ENCODE measurements at regions not wholly inside any gene's neighbourhood (a gene's known extent, or its start where the extent isn't known, plus 50 kb on each side); places are given as distances from the start of the nearest gene placed in this dataset.
A peak's percentile ranks its signal among the peaks of the same experiment; 100 is the strongest.
"Not testable (repeated sequence)": the region's sequence is repeated elsewhere in the genome, so short reads cannot be mapped to it uniquely, and the experiment has no call there.

DNA sequence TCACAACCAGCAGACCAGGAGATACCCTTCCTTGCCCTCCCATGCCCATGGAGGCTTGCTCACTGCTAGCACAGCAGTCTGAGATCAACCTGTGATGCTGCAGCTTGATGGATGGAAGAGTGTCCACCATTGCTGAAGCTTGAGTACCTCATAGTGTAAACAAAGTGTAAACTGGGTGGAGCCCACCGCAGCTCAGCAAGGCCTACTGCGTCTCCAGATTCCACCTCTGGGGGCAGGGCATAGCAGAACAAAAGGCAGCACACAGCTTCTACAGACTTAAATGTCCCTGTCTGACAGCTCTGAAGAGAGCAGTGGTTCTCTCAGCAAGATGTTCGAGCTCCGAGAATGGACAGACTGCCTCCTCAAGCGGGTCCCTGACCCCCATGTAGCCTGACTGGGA is 608.8 kb downstream of the CETN3 start:
- not testable (repeated sequence) for H3K27ac ChIP-seq; DNase-seq (ENCODE audit: low read depth, low spot score)

DNA sequence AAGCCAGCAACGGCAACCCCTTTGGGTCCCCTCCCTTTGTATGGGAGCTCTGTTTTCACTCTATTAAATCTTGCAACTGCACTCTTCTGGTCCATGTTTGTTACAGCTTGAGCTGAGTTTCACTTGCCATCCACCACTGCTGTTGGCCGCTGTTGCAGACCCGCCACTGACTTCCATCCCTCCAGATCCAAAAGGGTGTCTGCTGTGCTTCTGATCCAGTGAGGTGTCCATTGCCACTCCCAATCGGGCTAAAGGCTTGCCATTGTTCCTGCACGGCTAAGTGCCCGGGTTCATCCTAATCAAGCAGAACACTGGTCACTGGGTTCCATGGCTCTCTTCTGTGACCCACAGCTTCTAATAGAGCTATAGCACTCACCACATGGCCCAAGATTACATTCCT is 615.1 kb downstream of the CETN3 start:
- not testable (repeated sequence) for DNase-seq (ENCODE audit: low read depth, low spot score); H3K27ac ChIP-seq

DNA sequence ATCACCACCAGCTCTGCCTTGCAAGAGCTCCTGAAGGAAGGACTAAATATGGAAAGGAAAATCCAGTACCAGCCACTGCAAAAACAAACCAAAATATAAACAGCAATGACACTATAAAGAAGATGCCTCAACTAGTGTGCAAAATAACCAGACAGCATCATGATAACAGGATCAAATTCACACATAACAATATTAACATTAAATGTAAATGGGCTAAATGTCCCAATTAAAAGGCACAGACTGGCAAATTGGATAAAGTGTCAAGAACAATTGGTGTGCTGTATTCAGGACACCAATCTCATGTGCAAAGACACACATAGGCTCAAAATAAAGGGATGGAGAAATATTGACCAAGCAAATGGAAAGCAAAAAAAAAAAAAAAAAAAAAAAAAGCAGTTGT is 629.8 kb downstream of the CETN3 start:
- H3K27ac ChIP-seq; DNase-seq (ENCODE audit: low read depth, low spot score): not testable (repeated sequence)

DNA sequence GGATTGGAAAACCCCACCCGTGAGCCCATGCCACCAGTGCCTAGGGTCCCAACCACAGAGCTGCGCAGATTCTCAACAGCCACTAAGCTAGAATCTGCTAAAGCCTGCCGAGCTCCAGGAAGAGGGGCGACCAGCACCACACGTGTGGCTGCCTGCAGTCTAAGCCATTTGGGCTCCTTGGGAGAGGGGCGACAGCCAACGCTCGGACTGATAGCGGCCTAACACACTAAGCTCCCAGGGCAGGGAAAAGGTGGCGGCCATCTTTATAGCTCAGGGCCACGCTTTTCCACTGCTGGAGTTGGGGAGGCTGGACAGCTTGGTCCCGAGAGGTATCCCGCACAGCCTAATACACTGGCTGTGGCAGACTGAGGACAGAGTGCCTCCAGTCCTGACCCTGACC is 631.8 kb downstream of the CETN3 start:
- no peak for DNase-seq (ENCODE audit: low read depth, low spot score)
- no peak overlapping the region for H3K27ac ChIP-seq

DNA sequence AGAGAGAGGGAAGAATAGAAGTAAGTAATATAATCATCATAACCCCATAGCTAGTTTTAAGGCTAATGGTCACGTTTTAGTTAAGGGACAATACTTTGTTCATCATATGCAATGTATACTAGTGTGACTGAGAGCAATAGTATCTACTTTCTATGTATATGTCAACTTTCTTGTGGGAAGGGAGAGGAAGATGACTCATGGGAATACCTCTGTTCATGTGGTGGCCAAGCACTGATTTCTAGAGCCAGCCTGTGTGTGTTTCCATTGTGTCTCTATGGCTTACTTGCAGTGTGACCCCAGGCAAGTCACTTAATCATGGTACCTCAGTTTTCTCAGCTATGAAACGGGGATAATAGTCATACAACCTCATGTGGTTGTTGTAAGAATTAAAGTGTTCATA is 639.6 kb downstream of the CETN3 start:
- no peak overlapping the region for H3K27ac ChIP-seq
- peak; percentile 36 for DNase-seq (ENCODE audit: low read depth, low spot score)

DNA sequence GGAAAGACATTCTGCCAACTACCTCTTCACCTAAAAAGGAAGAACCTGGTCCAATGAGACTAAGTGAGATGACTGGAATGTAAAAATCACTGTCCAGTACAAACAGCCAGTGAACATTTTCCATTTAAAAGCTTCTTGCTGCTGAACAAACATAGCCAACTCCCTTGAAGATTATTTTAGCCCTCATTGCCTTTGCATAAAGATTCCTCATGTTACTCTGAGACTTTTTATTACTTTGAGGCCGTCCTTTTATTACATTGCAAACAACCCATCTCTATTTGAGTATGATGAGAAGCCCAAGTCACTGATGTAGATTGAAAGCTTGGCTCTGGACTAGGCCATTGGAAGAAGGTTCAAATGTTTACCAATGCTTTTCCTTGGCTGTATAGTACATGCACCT is 649.8 kb downstream of the CETN3 start:
- H3K27ac ChIP-seq: no peak overlapping the region
- DNase-seq (ENCODE audit: low read depth, low spot score): no peak

DNA sequence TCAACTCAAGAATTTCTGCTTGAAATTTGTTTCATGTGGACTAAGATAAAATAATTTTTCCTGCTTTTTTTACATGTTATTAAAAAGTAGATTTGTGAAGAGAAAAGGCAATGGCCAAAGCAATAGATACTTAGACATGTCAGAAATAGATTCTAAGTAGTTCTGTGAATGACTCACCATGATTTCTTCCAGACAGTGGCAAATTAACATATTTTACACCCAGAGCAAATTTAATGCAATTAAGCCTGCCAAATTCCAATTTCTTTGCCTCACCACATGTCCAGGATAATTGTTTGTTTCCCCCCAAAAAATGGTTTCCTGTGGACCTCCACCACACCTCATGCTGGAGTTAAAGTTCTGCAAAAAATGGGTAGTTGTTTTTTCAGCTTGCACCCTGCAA is 651.4 kb downstream of the CETN3 start:
- no peak for DNase-seq (ENCODE audit: low read depth, low spot score)
- H3K27ac ChIP-seq: no peak overlapping the region

DNA sequence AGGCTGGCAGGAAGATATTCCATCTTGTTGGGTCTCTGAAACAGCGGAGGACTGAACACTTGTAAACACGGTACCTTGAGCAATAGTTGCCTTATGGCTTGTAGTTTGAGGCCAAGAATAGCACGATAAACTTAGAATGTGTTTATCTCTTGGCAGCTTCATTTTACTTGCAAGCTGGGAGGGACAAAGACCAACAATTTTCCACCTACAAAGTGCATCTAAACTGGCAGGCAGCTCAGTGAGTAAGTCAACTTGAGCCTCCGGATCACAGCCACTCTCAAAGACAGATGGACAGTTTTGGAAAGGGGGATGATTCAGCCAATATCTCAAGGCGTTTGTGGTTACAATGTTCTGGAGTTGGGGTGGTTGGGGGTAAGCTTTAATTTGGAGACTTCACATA is 652.6 kb downstream of the CETN3 start:
- H3K27ac ChIP-seq: no peak overlapping the region
- DNase-seq (ENCODE audit: low read depth, low spot score): no peak

DNA sequence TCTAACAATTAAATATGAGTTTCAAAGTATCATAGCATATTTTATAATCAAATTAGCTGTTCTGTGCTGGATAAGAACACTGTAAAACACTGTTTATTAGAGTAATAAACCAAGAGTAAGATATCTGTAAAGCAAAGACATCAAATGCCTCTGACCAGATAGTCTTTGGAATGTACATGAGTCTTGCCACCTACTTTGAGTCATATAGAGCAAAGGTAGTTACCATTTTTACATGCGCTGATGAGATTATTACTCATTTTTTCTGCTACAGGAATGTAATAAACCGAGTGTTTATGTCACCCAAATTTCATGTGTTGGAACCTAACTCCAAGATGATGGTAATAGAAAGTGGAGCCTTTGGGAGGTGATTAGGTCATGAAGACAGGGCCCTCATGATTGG is 654.5 kb downstream of the CETN3 start:
- DNase-seq (ENCODE audit: low read depth, low spot score): no peak
- no peak overlapping the region for H3K27ac ChIP-seq

DNA sequence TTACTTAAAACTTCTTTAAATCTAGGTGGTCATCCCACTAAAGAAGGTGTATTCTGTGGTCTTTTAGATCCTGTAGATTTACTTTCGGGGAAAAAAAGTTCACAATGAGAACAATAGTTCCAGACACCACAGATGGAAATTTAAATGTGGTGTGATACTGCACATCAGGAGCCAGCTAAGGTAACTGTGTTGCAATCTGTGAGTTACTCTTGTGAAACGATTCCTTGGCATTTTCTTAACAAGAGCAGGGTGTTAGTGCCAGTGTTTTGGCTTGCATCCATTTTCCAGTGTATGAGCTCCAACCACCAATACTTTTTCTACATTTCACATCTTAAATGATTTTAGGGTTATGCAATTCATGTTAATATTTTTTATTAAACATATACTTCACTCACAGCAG is 674.5 kb downstream of the CETN3 start:
- no peak for DNase-seq (ENCODE audit: low read depth, low spot score)
- no peak overlapping the region for H3K27ac ChIP-seq

DNA sequence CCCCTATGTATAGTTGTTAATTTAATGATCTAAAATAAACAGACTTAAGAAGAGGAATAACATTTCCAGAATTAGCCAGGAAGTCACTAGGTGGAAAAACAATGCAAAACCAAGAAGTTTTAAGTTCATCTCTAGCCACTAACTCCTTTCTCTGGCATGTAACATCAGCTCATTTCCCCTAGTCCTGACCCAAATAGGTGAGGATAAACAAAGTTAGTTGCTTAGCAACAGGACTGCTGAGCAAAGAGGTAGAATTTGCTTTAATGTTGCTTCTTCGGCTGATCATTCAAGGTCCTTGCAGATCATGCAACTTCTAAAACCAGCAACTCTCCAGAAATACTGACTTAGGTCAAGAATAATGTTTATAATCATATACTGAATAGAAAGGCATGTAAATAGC is 675.8 kb downstream of the CETN3 start:
- DNase-seq (ENCODE audit: low read depth, low spot score): no peak

DNA sequence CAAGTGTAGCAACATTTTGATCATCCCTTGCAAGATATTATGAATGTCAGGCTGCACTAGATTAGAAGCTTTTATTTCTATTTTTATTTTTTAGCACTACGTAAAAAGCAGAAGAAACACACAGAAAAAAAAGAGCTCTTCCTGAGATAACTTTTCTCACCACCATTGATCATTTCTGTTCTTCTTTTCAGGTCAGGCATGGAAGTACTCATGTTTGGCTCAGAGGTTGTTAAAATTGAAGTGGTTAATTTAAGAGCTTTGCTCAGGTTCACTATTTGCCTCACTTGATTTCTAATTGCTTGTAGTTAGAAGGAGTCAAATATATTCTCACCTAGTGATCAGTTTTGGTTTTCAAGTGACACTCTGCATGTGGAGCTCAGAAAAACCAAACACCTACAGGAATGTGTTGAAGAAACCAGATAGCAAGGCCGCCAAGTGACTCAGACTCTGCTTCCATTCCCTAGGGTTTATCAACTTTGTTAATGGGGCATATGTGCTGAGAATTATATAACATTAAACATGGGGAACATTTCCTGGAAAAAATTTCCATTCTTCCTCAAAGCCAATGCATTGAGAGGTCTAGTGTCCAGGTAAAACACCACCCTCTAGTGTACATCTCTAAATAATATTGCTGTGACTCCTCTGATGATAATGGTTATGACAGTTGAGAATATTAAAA is 679.8 kb downstream of the CETN3 start:
- no peak for DNase-seq (ENCODE audit: low read depth, low spot score)
- no peak overlapping the region for H3K27ac ChIP-seq

More for the DNA sequence above, 675.8 kb downstream of the CETN3 start:
- H3K27ac ChIP-seq: no peak overlapping the region

DNA sequence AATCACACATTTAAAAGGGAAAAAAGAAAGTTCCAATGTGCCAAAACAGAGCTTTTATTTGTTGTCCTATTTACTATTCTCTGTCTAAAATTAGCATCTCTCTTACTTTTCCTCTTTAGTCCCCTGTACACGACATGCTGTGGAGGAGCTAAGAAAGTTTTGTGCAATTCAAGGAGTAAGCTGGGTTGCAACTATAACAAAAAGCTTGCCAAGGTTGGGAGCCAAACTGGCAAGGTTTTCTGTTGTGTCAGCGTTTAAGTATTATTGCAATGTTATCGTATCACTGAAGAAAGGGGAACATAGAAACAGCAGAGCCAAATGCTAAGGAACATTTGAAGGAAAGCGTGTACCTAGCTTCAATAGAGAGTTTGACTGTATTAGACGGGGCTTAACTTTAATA is 680.8 kb downstream of the CETN3 start:
- no peak overlapping the region for H3K27ac ChIP-seq
- no peak for DNase-seq (ENCODE audit: low read depth, low spot score)

DNA sequence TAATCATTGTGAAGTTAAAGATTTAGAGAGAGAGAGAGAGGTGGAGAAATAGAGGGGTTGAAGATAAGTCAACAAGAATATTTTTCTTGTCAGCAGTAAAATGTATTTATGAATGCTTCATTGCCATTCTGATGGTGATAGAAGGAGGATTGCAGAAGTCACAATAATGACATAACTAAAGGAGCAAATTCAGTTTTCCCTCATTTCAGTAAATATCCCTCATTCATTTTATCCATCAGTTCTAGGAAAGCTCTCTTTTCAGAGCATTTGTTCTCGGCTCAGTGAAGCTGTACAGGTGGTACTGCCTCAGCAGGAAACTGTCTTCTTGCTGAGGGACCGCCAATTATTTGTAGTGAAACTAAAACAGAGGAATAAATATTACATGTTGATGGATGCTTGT is 681.4 kb downstream of the CETN3 start:
- no peak overlapping the region for H3K27ac ChIP-seq
- no peak for DNase-seq (ENCODE audit: low read depth, low spot score)

DNA sequence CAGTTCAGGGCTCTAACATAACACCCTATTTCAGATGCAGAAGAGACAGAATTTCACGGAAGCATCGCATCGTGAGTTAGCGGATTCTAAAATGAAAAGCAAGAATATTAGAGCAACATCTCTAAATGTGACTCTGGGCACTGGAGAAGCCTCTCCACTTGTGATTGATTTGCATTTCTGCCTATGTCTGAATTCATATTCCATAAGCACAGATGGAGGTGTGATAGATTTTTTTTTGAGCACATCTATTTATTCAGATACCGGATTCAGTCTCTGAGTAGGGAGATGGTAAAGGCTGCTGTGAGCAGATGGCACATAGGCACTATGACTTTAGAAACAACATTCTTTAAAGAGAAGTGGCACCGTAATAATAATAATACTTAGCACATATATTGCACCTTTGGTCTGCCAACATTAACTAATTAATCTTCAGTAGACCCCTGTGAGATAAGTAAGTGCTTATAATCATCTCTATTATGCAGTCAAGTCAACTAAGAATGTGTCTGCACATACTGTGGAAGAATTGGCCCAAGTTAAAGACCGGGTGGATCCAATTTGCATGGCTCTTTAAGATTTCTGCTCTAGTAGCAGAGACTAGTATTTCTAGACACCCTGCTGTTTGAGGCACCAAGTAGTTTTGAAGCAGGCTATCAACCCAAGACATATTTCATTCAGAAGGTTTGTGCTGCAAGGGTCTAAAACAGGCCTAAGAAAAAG is 685.0 kb downstream of the CETN3 start:
- no peak for DNase-seq (ENCODE audit: low read depth, low spot score)
- no peak overlapping the region for H3K27ac ChIP-seq

DNA sequence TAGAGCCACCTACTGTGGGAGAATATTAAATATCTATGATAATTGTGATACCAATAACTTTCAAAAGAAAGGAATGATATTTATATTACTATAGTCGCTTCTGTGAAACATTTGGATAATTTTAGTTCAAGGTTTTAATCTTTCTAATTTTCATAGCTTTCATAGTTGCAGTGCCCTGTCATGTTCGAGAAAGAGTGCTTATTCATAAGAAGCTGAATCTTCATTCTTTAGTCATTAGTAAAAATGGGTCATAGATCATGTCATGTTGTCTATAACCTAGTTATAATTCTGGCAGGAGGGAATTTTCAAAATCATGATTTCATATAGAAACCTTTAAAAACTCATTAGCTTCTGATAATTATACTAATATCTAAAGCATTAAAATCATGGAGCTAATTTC is 685.6 kb downstream of the CETN3 start:
- no peak overlapping the region for H3K27ac ChIP-seq
- DNase-seq (ENCODE audit: low read depth, low spot score): no peak

DNA sequence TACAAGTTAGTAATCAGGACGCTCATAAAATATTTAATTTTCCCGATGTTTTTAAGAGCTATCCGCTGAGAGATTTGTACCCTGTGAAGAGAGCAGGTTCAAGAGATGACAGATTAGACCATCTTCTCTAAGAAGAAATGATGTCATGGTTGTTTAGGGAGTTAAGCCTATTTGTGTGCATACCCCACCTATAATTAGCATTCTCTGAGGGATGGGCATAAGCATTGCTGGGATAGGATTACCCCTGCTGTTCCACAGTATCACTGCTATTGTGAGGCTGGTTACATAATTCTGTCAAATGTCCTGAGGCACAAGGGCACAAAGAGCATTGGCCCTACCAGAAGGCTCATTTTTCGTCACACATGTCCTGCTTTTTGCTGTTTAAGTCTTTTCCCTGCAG is 687.0 kb downstream of the CETN3 start:
- no peak overlapping the region for H3K27ac ChIP-seq
- no peak for DNase-seq (ENCODE audit: low read depth, low spot score)

DNA sequence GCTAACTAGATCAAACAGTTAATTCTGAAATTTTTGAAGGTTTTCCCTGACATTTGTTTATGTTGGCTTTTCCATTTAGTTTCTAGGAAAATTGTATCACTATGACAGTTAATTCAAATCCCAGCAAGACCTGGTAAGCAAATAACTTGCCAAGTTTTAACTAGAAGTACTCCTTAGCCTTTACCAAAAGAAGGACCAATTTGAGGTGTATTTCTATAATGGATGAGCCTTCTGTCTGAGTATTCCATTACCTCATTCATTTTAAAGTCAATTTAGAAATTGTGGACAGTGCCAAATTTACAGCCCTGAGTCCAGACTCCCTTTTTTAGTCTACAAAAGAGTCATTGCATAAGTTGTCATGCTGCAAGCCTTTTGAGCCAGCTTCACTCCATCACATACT is 687.6 kb downstream of the CETN3 start:
- no peak overlapping the region for H3K27ac ChIP-seq
- DNase-seq (ENCODE audit: low read depth, low spot score): no peak

DNA sequence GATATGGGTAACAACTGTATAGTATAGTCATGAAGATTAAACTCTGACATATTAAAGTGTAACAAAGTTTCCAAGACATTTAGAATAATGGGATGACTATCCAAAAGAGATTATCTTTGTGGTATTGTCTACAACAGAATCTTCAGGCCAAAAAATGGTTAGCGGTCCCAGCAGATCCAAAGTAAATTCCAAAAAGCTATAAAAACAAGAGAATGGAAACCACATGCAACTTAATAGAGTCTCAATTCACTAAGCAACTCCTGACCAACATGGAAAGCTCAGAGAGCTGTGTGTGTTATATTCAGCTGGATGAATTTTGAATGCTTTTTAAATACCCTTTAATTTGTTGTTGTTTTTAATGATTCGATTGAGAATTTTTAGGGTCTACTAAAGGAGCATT is 688.2 kb downstream of the CETN3 start:
- no peak for DNase-seq (ENCODE audit: low read depth, low spot score)
- H3K27ac ChIP-seq: no peak overlapping the region

DNA sequence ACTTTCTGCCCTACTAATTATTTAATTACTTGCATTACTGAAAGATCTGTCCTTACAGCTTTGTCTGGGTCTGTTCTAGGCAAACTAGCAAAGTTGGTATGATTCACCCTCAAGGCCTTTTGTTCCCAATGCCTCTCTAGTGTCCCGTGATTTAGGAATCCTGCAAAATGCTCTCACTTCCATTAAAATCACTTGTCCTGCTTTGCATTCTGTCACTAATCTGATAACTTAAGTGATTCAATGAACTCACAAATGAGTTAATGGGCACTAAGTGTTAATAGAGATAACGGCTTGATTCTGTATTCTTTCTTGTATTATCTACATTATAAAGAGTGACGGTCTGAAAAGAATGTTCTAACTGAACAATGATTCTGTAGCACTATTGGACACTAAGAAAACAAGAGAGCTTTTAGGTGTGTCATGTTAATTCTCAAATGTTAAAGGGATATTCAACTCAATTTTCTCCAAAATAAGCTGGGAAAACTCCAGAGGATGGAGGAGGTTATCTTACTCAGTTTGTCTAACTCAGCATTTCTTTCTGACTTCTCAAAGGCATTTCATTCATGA is 697.3 kb downstream of the CETN3 start:
- H3K27ac ChIP-seq: no peak overlapping the region
- no peak for DNase-seq (ENCODE audit: low read depth, low spot score)

DNA sequence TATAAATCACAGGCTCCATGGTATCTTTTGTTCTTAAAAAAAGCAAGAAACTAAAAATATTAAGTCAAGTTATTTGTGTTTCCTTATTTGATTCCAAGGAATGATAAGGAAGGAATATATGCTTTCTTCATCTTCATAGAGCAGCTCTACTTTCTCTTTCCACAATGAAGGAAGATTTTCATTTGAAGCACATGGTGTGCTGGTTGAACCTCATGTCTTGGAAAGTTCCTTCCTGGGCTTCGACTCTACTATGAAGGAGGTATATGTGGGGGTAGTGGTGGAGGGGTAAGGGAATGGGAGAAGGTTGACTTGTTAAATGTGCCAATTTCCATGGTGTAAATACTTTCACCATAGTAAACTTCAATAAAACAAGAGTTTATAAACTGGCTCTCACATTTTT is 698.0 kb downstream of the CETN3 start:
- no peak overlapping the region for H3K27ac ChIP-seq
- DNase-seq (ENCODE audit: low read depth, low spot score): no peak

DNA sequence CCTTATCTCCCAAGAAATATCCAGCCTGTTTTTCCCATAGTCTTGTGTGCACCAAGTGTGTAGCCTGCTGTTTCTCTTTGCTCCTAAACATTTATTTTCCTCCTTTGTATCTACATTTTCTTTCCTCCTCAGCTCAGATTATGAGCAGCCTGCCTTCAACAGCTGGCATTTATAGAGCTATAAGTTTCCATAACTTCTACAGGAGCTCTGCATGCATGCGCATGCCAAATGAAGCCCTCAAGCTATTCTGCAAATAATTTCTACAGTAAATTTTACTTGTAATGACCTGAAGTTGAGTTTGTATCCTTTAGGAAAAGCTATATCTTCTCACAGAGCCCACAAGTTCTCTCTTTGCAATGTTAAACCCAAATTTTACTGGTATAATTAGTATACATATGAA is 699.5 kb downstream of the CETN3 start:
- no peak for DNase-seq (ENCODE audit: low read depth, low spot score)
- no peak overlapping the region for H3K27ac ChIP-seq
